Adrenal gland (tissue), 5 donors: ENCODE measurements at regions not wholly inside any gene's neighbourhood (a gene's known extent, or its start where the extent isn't known, plus 50 kb on each side); places are given as distances from the start of the nearest gene placed in this dataset.

Source experiments
- POLR2A ChIP-seq, 2 donors: fragments of 450-650 bp; IDR thresholded peaks; one replicate each; pipeline ENCODE4 v1.6.1; 2017; ENCODE audit warnings: antibody characterized with exemption in 2 of 2, mild to moderate bottlenecking in 2 of 2, moderate library complexity in 1 of 2
- TF ChIP-seq, protein P1 (sequence below), 6 experiments: fragments of 450-650 bp in 4 of 6; fragments of 200-600 bp in 2 of 6; sonication (generic) in 1 of 6; IDR thresholded peaks; 1 replicate in 5 of 6; 2 replicates in 1 of 6; pipeline versions ENCODE4 v1.5.1 to v1.8.0; 2016 to 2021; ENCODE audit warnings: antibody characterized with exemption in 6 of 6, mild to moderate bottlenecking in 2 of 6, moderate library complexity in 1 of 6
- donor health status: DM: no; HTN: no; CAD: no.

DNA sequence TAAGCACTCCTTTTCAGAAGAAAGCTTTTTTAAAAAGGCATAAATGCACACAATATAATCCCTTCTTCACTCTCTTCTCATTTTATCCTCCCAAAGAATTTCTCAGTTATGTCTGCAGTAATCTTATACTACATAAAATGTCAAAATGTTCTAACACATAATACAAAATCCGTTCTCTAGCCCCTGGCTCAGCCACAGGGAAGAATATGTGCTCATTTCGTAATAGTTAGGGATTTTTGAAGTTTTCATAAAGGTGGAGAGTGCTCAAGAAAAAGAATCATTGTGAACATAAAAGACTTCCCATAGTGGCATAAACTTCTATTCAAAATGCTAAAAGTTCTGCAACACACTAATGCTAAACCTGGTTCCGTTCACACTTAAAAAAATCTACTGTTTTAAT lies 1410.7 kb upstream of the C9orf72 start:
- TF ChIP-seq, protein P1, sequence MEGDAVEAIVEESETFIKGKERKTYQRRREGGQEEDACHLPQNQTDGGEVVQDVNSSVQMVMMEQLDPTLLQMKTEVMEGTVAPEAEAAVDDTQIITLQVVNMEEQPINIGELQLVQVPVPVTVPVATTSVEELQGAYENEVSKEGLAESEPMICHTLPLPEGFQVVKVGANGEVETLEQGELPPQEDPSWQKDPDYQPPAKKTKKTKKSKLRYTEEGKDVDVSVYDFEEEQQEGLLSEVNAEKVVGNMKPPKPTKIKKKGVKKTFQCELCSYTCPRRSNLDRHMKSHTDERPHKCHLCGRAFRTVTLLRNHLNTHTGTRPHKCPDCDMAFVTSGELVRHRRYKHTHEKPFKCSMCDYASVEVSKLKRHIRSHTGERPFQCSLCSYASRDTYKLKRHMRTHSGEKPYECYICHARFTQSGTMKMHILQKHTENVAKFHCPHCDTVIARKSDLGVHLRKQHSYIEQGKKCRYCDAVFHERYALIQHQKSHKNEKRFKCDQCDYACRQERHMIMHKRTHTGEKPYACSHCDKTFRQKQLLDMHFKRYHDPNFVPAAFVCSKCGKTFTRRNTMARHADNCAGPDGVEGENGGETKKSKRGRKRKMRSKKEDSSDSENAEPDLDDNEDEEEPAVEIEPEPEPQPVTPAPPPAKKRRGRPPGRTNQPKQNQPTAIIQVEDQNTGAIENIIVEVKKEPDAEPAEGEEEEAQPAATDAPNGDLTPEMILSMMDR (IDR thresholded peaks at IDR 0.05), result no peak
- no peak for TF ChIP-seq POLR2A (IDR thresholded peaks at IDR 0.05)
